ENCODE measurements at regions not wholly inside any gene's neighbourhood (a gene's known extent, or its start where the extent isn't known, plus 50 kb on each side); places are given as distances from the start of the nearest gene placed in this dataset.
A peak's percentile ranks its signal among the peaks of the same experiment; 100 is the strongest.

GRCh38 chr7:41786944-41787343 is 84.1 kb upstream of the INHBA start:
- 87 to 88% methylated on average over 5 of the region's 5 CpGs for WGBS, 2 donors
- TF ChIP-seq CTCF (IDR thresholded peaks at IDR 0.05): no peak
- TF ChIP-seq POLR2A (IDR thresholded peaks at IDR 0.05): no peak
- H3K36me3 ChIP-seq (ENCODE audit: low read depth, missing control alignments): no peaks in the 10 kb centered on the region
- H3K9me3 ChIP-seq: no peaks in the 10 kb centered on the region
- no peak overlapping the region for H3K4me3 ChIP-seq
- H3K4me1 ChIP-seq: peaks cover 4% of the 10 kb centered on the region
- intact Hi-C loops (cut with DNase I; ENCODE audit: low total_unique reads): no loop called here
- H3K27me3 ChIP-seq: no peaks in the 10 kb centered on the region
- H3K27ac ChIP-seq: no peak overlapping the region
- no peak for DNase-seq

- TF ChIP-seq POLR2A (IDR thresholded peaks at IDR 0.05) (no peak), CTCF (IDR thresholded peaks at IDR 0.05) (no peak)
- intact Hi-C loops (cut with DNase I; ENCODE audit: low total_unique reads): no loop called here
- DNase-seq: no peak
- peak overlapping the region in 1 of 2 donors; percentile 38 for H3K27ac ChIP-seq
- H3K4me3 ChIP-seq: no peak overlapping the region
- H3K4me1 ChIP-seq: peaks cover 4% of the 10 kb centered on the region
- no peaks in the 10 kb centered on the region for H3K27me3 ChIP-seq
- 77 to 86% methylated on average over 2 of the region's 2 CpGs for WGBS, 2 donors
- H3K9me3 ChIP-seq: no peaks in the 10 kb centered on the region
- H3K36me3 ChIP-seq (ENCODE audit: low read depth, missing control alignments): no peaks in the 10 kb centered on the region
These were observed 83.5 kb upstream of the INHBA start for GRCh38 chr7:41786404-41786803.

GRCh38 chr7:41785840-41786239 is 83.0 kb upstream of the INHBA start:
- Histone ChIP-seq H3K36me3 (ENCODE audit: low read depth, missing control alignments) (no peaks in the 10 kb centered on the region), H3K4me3 (no peak overlapping the region), H3K27me3 (no peaks in the 10 kb centered on the region), H3K9me3 (no peaks in the 10 kb centered on the region), H3K4me1 (peaks cover 4% of the 10 kb centered on the region), H3K27ac (peak overlapping the region in 1 of 2 donors; percentile 38)
- DNase-seq: peak; percentile 77
- WGBS, 2 donors: 23 to 40% methylated on average over 5 of the region's 5 CpGs
- TF ChIP-seq CTCF (IDR thresholded peaks at IDR 0.05) (no peak), POLR2A (IDR thresholded peaks at IDR 0.05) (no peak)
- intact Hi-C loops (cut with DNase I; ENCODE audit: low total_unique reads): no loop called here

- intact Hi-C loops (cut with DNase I; ENCODE audit: low total_unique reads): no loop called here
These were observed 82.4 kb upstream of the INHBA start for GRCh38 chr7:41785265-41785664.

More at GRCh38 chr7:41785265-41785664, 82.4 kb upstream of the INHBA start:
- Histone ChIP-seq H3K36me3 (ENCODE audit: low read depth, missing control alignments) (no peaks in the 10 kb centered on the region), H3K27ac (no peak overlapping the region), H3K4me1 (peaks cover 4% of the 10 kb centered on the region), H3K27me3 (no peaks in the 10 kb centered on the region), H3K4me3 (no peak overlapping the region), H3K9me3 (no peaks in the 10 kb centered on the region)
- TF ChIP-seq POLR2A (IDR thresholded peaks at IDR 0.05): no peak
- TF ChIP-seq CTCF (IDR thresholded peaks at IDR 0.05): no peak
- DNase-seq: no peak
